H9 (cell line): ENCODE measurements at regions not wholly inside any gene's neighbourhood (a gene's known extent, or its start where the extent isn't known, plus 50 kb on each side); places are given as distances from the start of the nearest gene placed in this dataset.

Source experiments
- DNase-seq: peaks from one replicate; pipeline ENCODE4 v3.0.0-alpha.2; 2017
- H2AFZ ChIP-seq: one replicate; pipeline ENCODE4 v1.6.1; 2013; ENCODE audit warnings: mild to moderate bottlenecking, low read length, control low read depth, moderate library complexity
- H2AK5ac ChIP-seq: 2 replicates; pipeline ENCODE4 v1.6.1; 2013; ENCODE audit warnings: low read length, control low read depth, mixed read lengths; ENCODE audit not compliant: insufficient read length
- H2BK120ac ChIP-seq: one replicate; pipeline ENCODE4 v1.6.1; 2013; ENCODE audit warnings: low read depth, mild to moderate bottlenecking, low read length, control low read depth, inconsistent platforms; ENCODE audit not compliant: poor library complexity, severe bottlenecking
- H2BK12ac ChIP-seq: 2 replicates; pipeline ENCODE4 v1.6.1; 2013; ENCODE audit warnings: low read length, control low read depth, mixed read lengths, low read depth; ENCODE audit not compliant: insufficient read length
- H2BK15ac ChIP-seq: 2 replicates; pipeline ENCODE4 v1.6.1; 2013; ENCODE audit warnings: low read depth, low read length, control low read depth
- H2BK20ac ChIP-seq: one replicate; pipeline ENCODE4 v1.6.1; 2013; ENCODE audit warnings: low read depth, mild to moderate bottlenecking, low read length, control low read depth, inconsistent platforms; ENCODE audit not compliant: poor library complexity, severe bottlenecking
- H2BK5ac ChIP-seq: 2 replicates; pipeline ENCODE4 v1.6.1; 2013; ENCODE audit warnings: low read length, control low read depth, mixed read lengths; ENCODE audit not compliant: insufficient read length
- H3K14ac ChIP-seq: 2 replicates; pipeline ENCODE4 v1.6.1; 2013; ENCODE audit warnings: low read length, control low read depth; ENCODE audit not compliant: insufficient read depth
- H3K18ac ChIP-seq: 2 replicates; pipeline ENCODE4 v1.6.1; 2013; ENCODE audit warnings: low read depth, mild to moderate bottlenecking, mixed read lengths, low read length, control low read depth; ENCODE audit not compliant: insufficient read length
- H3K23ac ChIP-seq: 2 replicates; pipeline ENCODE4 v1.6.1; 2013; ENCODE audit warnings: low read length, control low read depth, mixed read lengths, low read depth; ENCODE audit not compliant: insufficient read length
- H3K23me2 ChIP-seq: 2 replicates; pipeline ENCODE4 v1.6.1; 2013; ENCODE audit warnings: low read depth, mild to moderate bottlenecking, mixed read lengths, low read length, control low read depth; ENCODE audit not compliant: insufficient read length, poor library complexity, severe bottlenecking
- H3K27ac ChIP-seq: 2 replicates; pipeline ENCODE4 v1.5.1; 2013; ENCODE audit warnings: low read length, control low read depth, mixed read lengths, low read depth; ENCODE audit not compliant: insufficient read length
- H3K27me3 ChIP-seq: 2 replicates; pipeline ENCODE4 v1.6.1; 2013; ENCODE audit warnings: low read length, control low read depth, inconsistent platforms; ENCODE audit not compliant: insufficient read depth
- H3K4ac ChIP-seq: 2 replicates; pipeline ENCODE4 v1.6.1; 2013; ENCODE audit warnings: low read depth, mild to moderate bottlenecking, control low read depth, inconsistent platforms, low read length, moderate library complexity
- H3K4me1 ChIP-seq: 2 replicates; pipeline ENCODE4 v1.6.1; 2013; ENCODE audit warnings: low read length, control low read depth, inconsistent platforms; ENCODE audit not compliant: insufficient read depth
- H3K4me2 ChIP-seq: 2 replicates; pipeline ENCODE4 v1.6.1; 2013; ENCODE audit warnings: low read length, control low read depth, mixed read lengths; ENCODE audit not compliant: insufficient read length, insufficient read depth
- H3K56ac ChIP-seq: 2 replicates; pipeline ENCODE4 v1.6.1; 2013; ENCODE audit warnings: low read depth, mild to moderate bottlenecking, mixed read lengths, low read length, control low read depth; ENCODE audit not compliant: insufficient read length
- H3K79me1 ChIP-seq: 2 replicates; pipeline ENCODE4 v1.6.1; 2013; ENCODE audit warnings: low read depth, mild to moderate bottlenecking, moderate library complexity, low read length, control low read depth, inconsistent platforms; ENCODE audit not compliant: insufficient read depth, poor library complexity, severe bottlenecking
- H3K79me2 ChIP-seq: 2 replicates; pipeline ENCODE4 v1.6.1; 2013; ENCODE audit warnings: low read length, control low read depth, inconsistent platforms; ENCODE audit not compliant: insufficient read depth
- H3K9ac ChIP-seq: 2 replicates; pipeline ENCODE4 v1.6.1; 2013; ENCODE audit warnings: low read length, control low read depth, mixed read lengths; ENCODE audit not compliant: insufficient read length; ENCODE audit errors: extremely low read depth
- H3K9me3 ChIP-seq: one replicate; pipeline ENCODE4 v1.6.1; 2013; ENCODE audit warnings: low read depth, low read length, inconsistent platforms; ENCODE audit not compliant: control insufficient read depth
- H3T11ph ChIP-seq: one replicate; pipeline ENCODE4 v1.6.1; 2013; ENCODE audit warnings: mild to moderate bottlenecking, low read length, control low read depth, inconsistent platforms
- H4K20me1 ChIP-seq: one replicate; pipeline ENCODE4 v1.6.1; 2013; ENCODE audit not compliant: control insufficient read depth, insufficient read length, insufficient read depth
- H4K5ac ChIP-seq: 2 replicates; pipeline ENCODE4 v1.6.1; 2013; ENCODE audit warnings: low read depth, mild to moderate bottlenecking, mixed read lengths, low read length, control low read depth; ENCODE audit not compliant: insufficient read length
- H4K8ac ChIP-seq: replicated peaks from 2 replicates; pipeline ENCODE4 v1.6.1; 2013; ENCODE audit warnings: low read length, control low read depth, mixed read lengths, low read depth; ENCODE audit not compliant: insufficient read length
- H4K91ac ChIP-seq: 2 replicates; pipeline ENCODE4 v1.6.1; 2013; ENCODE audit warnings: low read depth, mild to moderate bottlenecking, moderate library complexity, mixed read lengths, low read length, control low read depth; ENCODE audit not compliant: insufficient read length
- H3K27ac Mint-ChIP-seq, 3 experiments: 2 replicates in 2 of 3; 3 replicates in 1 of 3; pipeline ENCODE4 v1.8.0; 2020 to 2021; ENCODE audit warnings: mixed read lengths in 3 of 3, mild to moderate bottlenecking in 1 of 3, moderate library complexity in 1 of 3
- H3K27me3 Mint-ChIP-seq: 2 replicates; pipeline ENCODE4 v1.8.0; 2021; ENCODE audit warnings: low read depth, mild to moderate bottlenecking, moderate library complexity, mixed read lengths
- H3K36me3 Mint-ChIP-seq, 3 experiments: 2 replicates in 2 of 3; 3 replicates in 1 of 3; pipeline ENCODE4 v1.8.0; 2020 to 2021; ENCODE audit warnings: low read depth in 3 of 3, mixed read lengths in 3 of 3; ENCODE audit not compliant: insufficient read depth in 1 of 3
- H3K4me1 Mint-ChIP-seq, 2 experiments: 2 replicates each; pipeline ENCODE4 v1.8.0; 2020; ENCODE audit warnings: mixed read lengths in 2 of 2
- H3K4me3 Mint-ChIP-seq, 2 experiments: 2 replicates in 1 of 2; 3 replicates in 1 of 2; pipeline ENCODE4 v1.8.0; 2020 to 2021; ENCODE audit warnings: mild to moderate bottlenecking in 2 of 2, mixed read lengths in 2 of 2, moderate library complexity in 1 of 2
- H3K9me3 Mint-ChIP-seq, 2 experiments: 2 replicates in 1 of 2; 3 replicates in 1 of 2; pipeline ENCODE4 v1.8.0; 2020; ENCODE audit warnings: mild to moderate bottlenecking in 2 of 2, mixed read lengths in 2 of 2, moderate library complexity in 1 of 2
- WGBS: extraction: QIAGEN DNeasy Blood & Tissue Kit; methylation state at CpG from one replicate; pipeline ENCODE4 v1.1.7; 2013; ENCODE audit warnings: missing lambda C conversion rate, low lambda C conversion rate, mixed read lengths; ENCODE audit not compliant: insufficient read length; ENCODE audit errors: extremely low coverage; 5-methylcytosine and 5-hydroxymethylcytosine counted together
- TF ChIP-seq, protein P1 (sequence below): fragments of 200-600 bp; sonication (generic); conservative IDR thresholded peaks from 3 replicates; pipeline ENCODE4 v1.8.0; 2021; ENCODE audit warnings: antibody characterized with exemption, mild to moderate bottlenecking

- H2BK5ac ChIP-seq: no peak overlapping the region
- H3K23ac ChIP-seq: no peak overlapping the region
- no peak overlapping the region for H2BK15ac ChIP-seq
- H4K20me1 ChIP-seq: no peaks in the 10 kb centered on the region
- H3K9me3 ChIP-seq: no peaks in the 10 kb centered on the region
- H3T11ph ChIP-seq: no peak overlapping the region
- Mint-ChIP-seq H3K27me3 (no peaks in the 10 kb centered on the region), H3K36me3 (no peaks in the 10 kb centered on the region; a peak in 1 of 7 replicates), H3K4me3 (no peak overlapping the region), H3K4me1 (peaks cover 3 to 5% of the 10 kb centered on the region in 2 experiments; a peak in 2 of 4 replicates), H3K9me3 (no peaks in the 10 kb centered on the region), H3K27ac (no peak overlapping the region)
- no peak overlapping the region for H2BK12ac ChIP-seq
- no peak overlapping the region for H3K14ac ChIP-seq
- H3K23me2 ChIP-seq: no peaks in the 10 kb centered on the region
- no peak overlapping the region for H4K8ac ChIP-seq
- no peaks in the 10 kb centered on the region for H3K27me3 ChIP-seq
- WGBS: no CpG with 5 or more reads among the region's 4 CpGs
- H4K5ac ChIP-seq: no peak overlapping the region
- no peak overlapping the region for H3K18ac ChIP-seq
- TF ChIP-seq, protein P1, sequence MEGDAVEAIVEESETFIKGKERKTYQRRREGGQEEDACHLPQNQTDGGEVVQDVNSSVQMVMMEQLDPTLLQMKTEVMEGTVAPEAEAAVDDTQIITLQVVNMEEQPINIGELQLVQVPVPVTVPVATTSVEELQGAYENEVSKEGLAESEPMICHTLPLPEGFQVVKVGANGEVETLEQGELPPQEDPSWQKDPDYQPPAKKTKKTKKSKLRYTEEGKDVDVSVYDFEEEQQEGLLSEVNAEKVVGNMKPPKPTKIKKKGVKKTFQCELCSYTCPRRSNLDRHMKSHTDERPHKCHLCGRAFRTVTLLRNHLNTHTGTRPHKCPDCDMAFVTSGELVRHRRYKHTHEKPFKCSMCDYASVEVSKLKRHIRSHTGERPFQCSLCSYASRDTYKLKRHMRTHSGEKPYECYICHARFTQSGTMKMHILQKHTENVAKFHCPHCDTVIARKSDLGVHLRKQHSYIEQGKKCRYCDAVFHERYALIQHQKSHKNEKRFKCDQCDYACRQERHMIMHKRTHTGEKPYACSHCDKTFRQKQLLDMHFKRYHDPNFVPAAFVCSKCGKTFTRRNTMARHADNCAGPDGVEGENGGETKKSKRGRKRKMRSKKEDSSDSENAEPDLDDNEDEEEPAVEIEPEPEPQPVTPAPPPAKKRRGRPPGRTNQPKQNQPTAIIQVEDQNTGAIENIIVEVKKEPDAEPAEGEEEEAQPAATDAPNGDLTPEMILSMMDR: no peak
- H3K79me1 ChIP-seq: no peaks in the 10 kb centered on the region
- H4K91ac ChIP-seq: no peak overlapping the region
- H2AK5ac ChIP-seq: no peak overlapping the region
- H3K4me1 ChIP-seq: no peaks in the 10 kb centered on the region
- no peak overlapping the region for H3K56ac ChIP-seq
- H2BK20ac ChIP-seq: no peak overlapping the region
- no peak overlapping the region for H2AFZ ChIP-seq
- DNase-seq: no peak
- no peak overlapping the region for H3K4ac ChIP-seq
- H3K79me2 ChIP-seq: no peaks in the 10 kb centered on the region
- H2BK120ac ChIP-seq: no peak overlapping the region
- no peak overlapping the region for H3K9ac ChIP-seq
- no peak overlapping the region for H3K4me2 ChIP-seq
- H3K27ac ChIP-seq: no peak overlapping the region
Measured at GRCh38 chr7:17507717-17508116, 209.3 kb downstream of the AHR start.
